ENCODE measurements at regions not wholly inside any gene's neighbourhood (a gene's known extent, or its start where the extent isn't known, plus 50 kb on each side); places are given as distances from the start of the nearest gene placed in this dataset.

DNA sequence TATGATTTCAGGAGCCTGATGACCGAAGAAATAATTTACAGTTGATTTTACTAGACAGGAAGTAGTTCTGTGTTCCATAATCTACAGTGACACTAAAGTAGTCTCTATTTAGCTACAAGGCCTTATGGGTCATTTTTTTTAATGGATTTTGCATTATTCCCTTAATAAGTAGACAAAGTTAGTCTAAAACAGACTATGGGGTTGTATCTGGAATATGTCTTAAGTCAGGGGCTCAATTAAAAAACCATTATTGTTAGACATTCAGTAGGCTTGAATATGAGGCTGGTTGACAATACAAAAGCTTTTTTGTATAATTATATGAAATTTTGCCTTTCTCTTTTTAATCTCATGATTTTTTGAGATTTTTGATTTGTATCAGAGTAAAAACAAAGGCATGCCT lies 820.0 kb upstream of the SEMA6D start:
- no peaks in the 10 kb centered on the region for H3K27me3 ChIP-seq
- H3K4me3 ChIP-seq: no peak overlapping the region
- TF ChIP-seq CTCF (IDR thresholded peaks at IDR 0.05) (no peak), POLR2A (IDR thresholded peaks at IDR 0.05) (no peak)
- WGBS, 2 donors: 57 to 58% methylated on average over 1 of the region's 1 CpG
- intact Hi-C loops (cut with DNase I): no loop called here
- no peak overlapping the region for H3K27ac ChIP-seq
- no peaks in the 10 kb centered on the region for H3K36me3 ChIP-seq (replicated peaks in 1 of 2; ENCODE audit: insufficient read depth in 1 of 2, low read depth in 2 of 2)
- DNase-seq (no peak), ATAC-seq (no peak)
- H3K4me1 ChIP-seq: no peaks in the 10 kb centered on the region
- H3K9me3 ChIP-seq: no peaks in the 10 kb centered on the region

DNA sequence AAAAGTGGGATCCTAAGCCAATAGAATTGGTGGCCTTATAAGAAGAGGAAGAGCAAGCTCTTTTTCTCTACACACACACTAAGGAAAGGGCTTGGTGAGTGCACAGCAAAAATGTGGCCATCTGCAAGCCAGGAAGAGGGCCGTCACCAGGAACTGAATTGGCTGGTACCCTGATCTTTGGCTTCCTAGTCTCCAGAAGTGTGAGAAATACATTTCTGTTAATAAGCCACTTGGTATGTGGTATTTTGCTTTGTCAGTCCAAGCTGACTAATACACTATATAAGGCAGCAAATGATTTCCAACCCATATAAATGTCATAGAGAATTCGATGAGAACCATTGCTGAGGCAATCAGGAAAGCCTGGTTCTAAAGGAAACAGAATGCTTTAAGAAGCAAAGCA lies 816.3 kb upstream of the SEMA6D start:
- H3K4me1 ChIP-seq: no peaks in the 10 kb centered on the region
- H3K36me3 ChIP-seq (replicated peaks in 1 of 2; ENCODE audit: insufficient read depth in 1 of 2, low read depth in 2 of 2): no peaks in the 10 kb centered on the region
- TF ChIP-seq CTCF (IDR thresholded peaks at IDR 0.05): no peak
- no peak for TF ChIP-seq POLR2A (IDR thresholded peaks at IDR 0.05)
- no peak overlapping the region for H3K27ac ChIP-seq
- 64 to 76% methylated on average over 2 of the region's 2 CpGs for WGBS, 2 donors
- no peaks in the 10 kb centered on the region for H3K27me3 ChIP-seq
- ATAC-seq (no peak), DNase-seq (no peak)
- intact Hi-C loops (cut with DNase I): no loop called here
- no peaks in the 10 kb centered on the region for H3K9me3 ChIP-seq
- no peak overlapping the region for H3K4me3 ChIP-seq

- Histone ChIP-seq H3K27me3 (no peaks in the 10 kb centered on the region), H3K27ac (no peak overlapping the region), H3K36me3 (replicated peaks in 1 of 2; ENCODE audit: insufficient read depth in 1 of 2, low read depth in 2 of 2) (no peaks in the 10 kb centered on the region), H3K4me3 (no peak overlapping the region), H3K9me3 (no peaks in the 10 kb centered on the region), H3K4me1 (no peaks in the 10 kb centered on the region)
- DNase-seq (no peak), ATAC-seq (no peak)
- intact Hi-C loops (cut with DNase I): no loop called here
- TF ChIP-seq CTCF (IDR thresholded peaks at IDR 0.05): no peak
- TF ChIP-seq POLR2A (IDR thresholded peaks at IDR 0.05): no peak
- WGBS, 2 donors: 77 to 86% methylated on average over 3 of the region's 3 CpGs
Measured at GRCh38 chr15:46917721-46918252, 799.5 kb upstream of the SEMA6D start.

- Histone ChIP-seq H3K9me3 (no peaks in the 10 kb centered on the region), H3K4me3 (no peak overlapping the region), H3K4me1 (no peaks in the 10 kb centered on the region), H3K36me3 (replicated peaks in 1 of 2; ENCODE audit: insufficient read depth in 1 of 2, low read depth in 2 of 2) (no peaks in the 10 kb centered on the region), H3K27me3 (no peaks in the 10 kb centered on the region), H3K27ac (no peak overlapping the region)
- TF ChIP-seq POLR2A (IDR thresholded peaks at IDR 0.05) (no peak), CTCF (IDR thresholded peaks at IDR 0.05) (no peak)
- DNase-seq: no peak
- ATAC-seq: no peak
- 79% methylated on average over 20 of the region's 20 CpGs for WGBS, 2 donors
- intact Hi-C loops (cut with DNase I): no loop called here
Measured at GRCh38 chr15:46918462-46919140, 798.7 kb upstream of the SEMA6D start.

DNA sequence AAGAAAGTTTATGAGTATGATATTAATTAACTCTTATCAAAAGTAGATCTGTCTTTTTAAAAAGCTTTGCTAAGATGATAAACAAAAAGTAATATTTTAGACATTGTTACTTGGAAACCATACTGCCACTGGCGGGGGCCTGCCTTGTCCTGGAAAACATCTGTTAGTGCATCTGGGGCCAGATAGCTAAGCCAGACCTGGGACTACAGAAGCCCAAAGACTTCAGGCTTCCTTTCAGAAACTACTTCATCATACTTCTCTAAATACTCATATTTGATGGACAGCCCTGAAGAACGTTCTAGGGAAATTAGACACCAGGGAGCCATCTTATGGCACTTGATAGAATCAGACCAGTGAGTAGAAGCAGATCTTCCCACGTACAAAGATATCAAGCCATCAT lies 795.4 kb upstream of the SEMA6D start:
- no peak overlapping the region for H3K27ac ChIP-seq

More for the DNA sequence above, 795.4 kb upstream of the SEMA6D start:
- TF ChIP-seq POLR2A (IDR thresholded peaks at IDR 0.05) (no peak), CTCF (IDR thresholded peaks at IDR 0.05) (no peak)
- Histone ChIP-seq H3K9me3 (no peaks in the 10 kb centered on the region), H3K36me3 (replicated peaks in 1 of 2; ENCODE audit: insufficient read depth in 1 of 2, low read depth in 2 of 2) (no peaks in the 10 kb centered on the region), H3K4me3 (no peak overlapping the region), H3K27me3 (no peaks in the 10 kb centered on the region), H3K4me1 (no peaks in the 10 kb centered on the region)
- intact Hi-C loops (cut with DNase I): no loop called here
- DNase-seq (no peak), ATAC-seq (no peak)
- 46 to 56% methylated on average over 3 of the region's 3 CpGs for WGBS, 2 donors

Data from body of pancreas (tissue), 4 donors.